HCT116 (cell line): ENCODE measurements at regions not wholly inside any gene's neighbourhood (a gene's known extent, or its start where the extent isn't known, plus 50 kb on each side); places are given as distances from the start of the nearest gene placed in this dataset.

ENCODE experiments used
- ATAC-seq: fragments of 200-7000 bp; cut with Tn5 transposase; 2 replicates; pipeline ENCODE4 v1.9.1; 2020; ENCODE audit warnings: mild to moderate bottlenecking, moderate library complexity
- BruUV-seq: library from RNA; stranded (reverse); fragments of 400-500 nt; replicated peaks from 2 replicates; lab custom pipeline; 2021; lab: Mats Ljungman, UMichigan
- CTCF ChIA-PET: fragments of 300-600 bp; sonication (Branson Sonifier 250); formaldehyde crosslinking; loops from one replicate; lab custom pipeline; 2021; ENCODE audit warnings: antibody characterized with exemption; lab: Charles Lee
- POLR2A ChIA-PET: fragments of 300-600, 350-600 bp; sonication (Branson Sonifier 250); formaldehyde crosslinking; loops from one replicate; lab custom pipeline; 2021; ENCODE audit warnings: antibody characterized with exemption; lab: Charles Lee
- RAD21 ChIA-PET, 2 experiments: fragments of 300-600 bp; sonication (Branson Sonifier 250); formaldehyde crosslinking; loops; one replicate each; lab custom pipeline; 2023; ENCODE audit warnings: low total read pairs in 2 of 2; ENCODE audit not compliant: uncharacterized antibody in 2 of 2, unreplicated experiment in 2 of 2, low non-redundant PET in 1 of 2; lab: Charles Lee
- DNase-seq: peaks from one replicate; pipeline ENCODE4 v3.0.0-alpha.2; 2010; ENCODE audit warnings: low read depth, low spot score
- H2AFZ ChIP-seq: fragments of 200-600 bp; shearing (Covaris generic), sonication (generic); 2 replicates; pipeline ENCODE4 v1.6.1; 2017; ENCODE audit warnings: low read depth, mixed run types, mixed read lengths, antibody characterized with exemption, low read length; ENCODE audit not compliant: poor library complexity, severe bottlenecking
- H3K27ac ChIP-seq: 2 replicates; pipeline ENCODE4 v1.5.1; 2012; ENCODE audit warnings: low read depth, low read length
- H3K27me3 ChIP-seq: fragments of 200-600 bp; sonication (generic); 2 replicates; pipeline ENCODE4 v1.6.1; 2016; ENCODE audit warnings: mixed run types, low read length, mixed read lengths; ENCODE audit not compliant: insufficient read depth
- H3K36me3 ChIP-seq, 2 experiments: fragments of 200-500 bp in 1 of 2; fragments of 200-600 bp in 1 of 2; sonication (Bioruptor generic) in 1 of 2; sonication (generic) in 1 of 2; 2 replicates each; pipeline versions ENCODE4 v1.5.1 to v1.6.1; 2014 to 2016; ENCODE audit warnings: low read length in 2 of 2, inconsistent platforms in 1 of 2, mixed read lengths in 1 of 2, mixed run types in 1 of 2; ENCODE audit not compliant: insufficient read depth in 2 of 2, control insufficient read depth in 1 of 2
- H3K4me1 ChIP-seq, 2 experiments: fragments of 200-600 bp in 1 of 2; sonication (generic) in 1 of 2; 2 replicates each; pipeline versions ENCODE4 v1.5.1 to v1.6.1; 2012 to 2017; ENCODE audit warnings: low read length in 2 of 2, inconsistent platforms in 1 of 2, mild to moderate bottlenecking in 1 of 2, mixed read lengths in 1 of 2, mixed run types in 1 of 2, moderate library complexity in 1 of 2; ENCODE audit not compliant: insufficient read depth in 2 of 2, control insufficient read depth in 1 of 2
- H3K4me2 ChIP-seq: fragments of 200-600 bp; sonication (generic); 2 replicates; pipeline ENCODE4 v1.6.1; 2017; ENCODE audit warnings: mixed run types, low read length, mixed read lengths
- H3K4me3 ChIP-seq, 2 experiments: fragments of 200-600 bp in 1 of 2; sonication (generic) in 1 of 2; replicated peaks in 1 of 2; 2 replicates each; pipeline ENCODE4 v1.5.1; 2011 to 2016; ENCODE audit warnings: low read length in 2 of 2, control low read depth in 1 of 2, low read depth in 1 of 2, mild to moderate bottlenecking in 1 of 2, mixed read lengths in 1 of 2, mixed run types in 1 of 2
- H3K79me2 ChIP-seq: fragments of 200-600 bp; sonication (generic); 2 replicates; pipeline ENCODE4 v1.6.1; 2017; ENCODE audit warnings: mild to moderate bottlenecking, mixed run types, low read length, moderate library complexity, mixed read lengths; ENCODE audit not compliant: insufficient read depth
- H3K9ac ChIP-seq: fragments of 200-600 bp; sonication (generic); 2 replicates; pipeline ENCODE4 v1.6.1; 2016; ENCODE audit warnings: low read length, mixed read lengths
- H3K9me2 ChIP-seq: fragments of 200-600 bp; sonication (generic), shearing (Covaris generic); 2 replicates; pipeline ENCODE4 v1.6.1; 2017; ENCODE audit warnings: mixed run types, mild to moderate bottlenecking, moderate library complexity; ENCODE audit not compliant: insufficient read depth
- H3K9me3 ChIP-seq, 2 experiments: fragments of 200-500 bp in 1 of 2; fragments of 200-600 bp in 1 of 2; sonication (Bioruptor generic) in 1 of 2; sonication (generic) in 1 of 2; 2 replicates each; pipeline ENCODE4 v1.6.1; 2014 to 2017; ENCODE audit warnings: low read length in 2 of 2, mixed read lengths in 2 of 2, inconsistent platforms in 1 of 2, low read depth in 1 of 2, mild to moderate bottlenecking in 1 of 2, mixed run types in 1 of 2, moderate library complexity in 1 of 2; ENCODE audit not compliant: control insufficient read depth in 1 of 2, insufficient read depth in 1 of 2
- H4K20me1 ChIP-seq: fragments of 200-600 bp; sonication (generic), shearing (Covaris generic); 2 replicates; pipeline ENCODE4 v1.6.1; 2017; ENCODE audit warnings: mixed run types, mild to moderate bottlenecking, moderate library complexity; ENCODE audit not compliant: insufficient read depth
- CBX3 ChIP-seq: IDR thresholded peaks from 2 replicates; pipeline ENCODE4 v1.6.1; 2012; ENCODE audit warnings: low read depth
- ELF1 ChIP-seq: IDR thresholded peaks from 2 replicates; pipeline ENCODE4 v1.6.1; 2012; ENCODE audit warnings: low read depth, borderline replicate concordance
- EZH2phosphoT487 ChIP-seq: fragments of 200-600 bp; IDR thresholded peaks from 2 replicates; pipeline ENCODE4 v1.6.1; 2018; ENCODE audit warnings: antibody characterized with exemption, borderline replicate concordance
- JUND ChIP-seq: IDR thresholded peaks from 2 replicates; pipeline ENCODE4 v1.6.1; 2012
- SIN3A ChIP-seq: IDR thresholded peaks from 2 replicates; pipeline ENCODE4 v1.6.1; 2012; ENCODE audit warnings: low read depth
- TCF7L2 ChIP-seq: IDR thresholded peaks from 2 replicates; pipeline ENCODE4 v1.7.0; 2011; ENCODE audit warnings: borderline replicate concordance, inconsistent platforms; ENCODE audit not compliant: insufficient read depth, insufficient read length; ENCODE audit errors: extremely low read depth
- YY1 ChIP-seq: IDR thresholded peaks from 2 replicates; pipeline ENCODE4 v1.6.1; 2011; ENCODE audit warnings: low read length, low read depth, moderate library complexity, mild to moderate bottlenecking; ENCODE audit not compliant: insufficient replicate concordance; ENCODE audit errors: extremely low read depth
- ZFX ChIP-seq: fragments of 450-650 bp; IDR thresholded peaks from 2 replicates; pipeline ENCODE4 v1.6.1; 2017
- intact Hi-C: fragments of 100-400 bp; cut with micrococcal nuclease; formaldehyde crosslinking; loops from 2 replicates; pipeline ENCODE4 v1.10.0; 2022
- TF ChIP-seq, protein P1 (sequence below): IDR thresholded peaks from 2 replicates; pipeline ENCODE4 v1.6.1; 2011; ENCODE audit warnings: mild to moderate bottlenecking, low read length, moderate library complexity; ENCODE audit not compliant: insufficient replicate concordance; ENCODE audit errors: extremely low read depth
- TF ChIP-seq, protein P2 (sequence below), 3 experiments: fragments of 200-600 bp in 1 of 3; sonication (generic) in 1 of 3; IDR thresholded peaks in 2 of 3; conservative IDR thresholded peaks in 1 of 3; 2 replicates each; pipeline ENCODE4 v1.5.1; 2012 to 2017; ENCODE audit warnings: low read depth in 2 of 3, low read length in 2 of 3, antibody characterized with exemption in 1 of 3, borderline replicate concordance in 1 of 3, control low read depth in 1 of 3, mild to moderate bottlenecking in 1 of 3, mixed read lengths in 1 of 3, mixed run types in 1 of 3, moderate library complexity in 1 of 3; ENCODE audit not compliant: insufficient read depth in 1 of 3
- TF ChIP-seq, protein P3 (sequence below): IDR thresholded peaks from 2 replicates; pipeline ENCODE4 v1.6.1; 2012; ENCODE audit warnings: low read depth

DNA sequence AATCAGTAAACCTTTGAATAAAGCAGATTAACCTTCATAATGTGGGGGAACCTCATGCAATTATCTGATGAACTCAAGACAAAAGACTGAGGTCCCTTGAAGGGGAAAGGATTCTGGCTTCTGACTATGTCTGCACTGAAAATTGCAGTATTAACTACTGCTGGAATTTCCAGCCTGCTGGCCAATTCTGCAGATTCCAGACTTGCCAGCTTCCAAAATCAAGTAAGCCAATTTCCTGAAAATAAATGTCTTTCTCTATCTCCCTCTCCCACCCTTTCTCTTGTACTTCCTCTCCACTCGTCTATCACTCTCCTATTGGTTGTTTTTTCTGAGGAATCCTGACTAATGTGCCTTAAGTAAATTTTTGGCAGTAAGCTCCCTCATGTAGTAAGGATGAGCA, 1479.9 kb upstream of the PRR20A start:
- Histone ChIP-seq H3K4me2 (no peak overlapping the region), H3K36me3 (no peaks in the 10 kb centered on the region), H3K27ac (no peak overlapping the region), H3K9me2 (no peaks in the 10 kb centered on the region), H3K27me3 (no peaks in the 10 kb centered on the region), H3K4me1 (no peaks in the 10 kb centered on the region), H2AFZ (no peak overlapping the region), H3K9ac (no peak overlapping the region), H3K79me2 (no peaks in the 10 kb centered on the region), H3K4me3 (no peak overlapping the region), H4K20me1 (no peaks in the 10 kb centered on the region), H3K9me3 (peaks cover 5 to 13% of the 10 kb centered on the region in 2 experiments; a peak in 2 of 4 replicates)
- TF ChIP-seq CBX3 = no peak
- TF ChIP-seq, protein P1, sequence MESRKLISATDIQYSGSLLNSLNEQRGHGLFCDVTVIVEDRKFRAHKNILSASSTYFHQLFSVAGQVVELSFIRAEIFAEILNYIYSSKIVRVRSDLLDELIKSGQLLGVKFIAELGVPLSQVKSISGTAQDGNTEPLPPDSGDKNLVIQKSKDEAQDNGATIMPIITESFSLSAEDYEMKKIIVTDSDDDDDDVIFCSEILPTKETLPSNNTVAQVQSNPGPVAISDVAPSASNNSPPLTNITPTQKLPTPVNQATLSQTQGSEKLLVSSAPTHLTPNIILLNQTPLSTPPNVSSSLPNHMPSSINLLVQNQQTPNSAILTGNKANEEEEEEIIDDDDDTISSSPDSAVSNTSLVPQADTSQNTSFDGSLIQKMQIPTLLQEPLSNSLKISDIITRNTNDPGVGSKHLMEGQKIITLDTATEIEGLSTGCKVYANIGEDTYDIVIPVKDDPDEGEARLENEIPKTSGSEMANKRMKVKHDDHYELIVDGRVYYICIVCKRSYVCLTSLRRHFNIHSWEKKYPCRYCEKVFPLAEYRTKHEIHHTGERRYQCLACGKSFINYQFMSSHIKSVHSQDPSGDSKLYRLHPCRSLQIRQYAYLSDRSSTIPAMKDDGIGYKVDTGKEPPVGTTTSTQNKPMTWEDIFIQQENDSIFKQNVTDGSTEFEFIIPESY = no peak
- TF ChIP-seq, protein P2, sequence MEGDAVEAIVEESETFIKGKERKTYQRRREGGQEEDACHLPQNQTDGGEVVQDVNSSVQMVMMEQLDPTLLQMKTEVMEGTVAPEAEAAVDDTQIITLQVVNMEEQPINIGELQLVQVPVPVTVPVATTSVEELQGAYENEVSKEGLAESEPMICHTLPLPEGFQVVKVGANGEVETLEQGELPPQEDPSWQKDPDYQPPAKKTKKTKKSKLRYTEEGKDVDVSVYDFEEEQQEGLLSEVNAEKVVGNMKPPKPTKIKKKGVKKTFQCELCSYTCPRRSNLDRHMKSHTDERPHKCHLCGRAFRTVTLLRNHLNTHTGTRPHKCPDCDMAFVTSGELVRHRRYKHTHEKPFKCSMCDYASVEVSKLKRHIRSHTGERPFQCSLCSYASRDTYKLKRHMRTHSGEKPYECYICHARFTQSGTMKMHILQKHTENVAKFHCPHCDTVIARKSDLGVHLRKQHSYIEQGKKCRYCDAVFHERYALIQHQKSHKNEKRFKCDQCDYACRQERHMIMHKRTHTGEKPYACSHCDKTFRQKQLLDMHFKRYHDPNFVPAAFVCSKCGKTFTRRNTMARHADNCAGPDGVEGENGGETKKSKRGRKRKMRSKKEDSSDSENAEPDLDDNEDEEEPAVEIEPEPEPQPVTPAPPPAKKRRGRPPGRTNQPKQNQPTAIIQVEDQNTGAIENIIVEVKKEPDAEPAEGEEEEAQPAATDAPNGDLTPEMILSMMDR (IDR thresholded peaks at IDR 0.05 in 2 of 3, conservative IDR thresholded peaks at IDR 0.05 in 1 of 3; ENCODE audit: borderline replicate concordance in 1 of 3, insufficient read depth in 1 of 3, low read depth in 2 of 3, low read length in 2 of 3) = no peak
- no peak for TF ChIP-seq TCF7L2
- TF ChIP-seq, protein P3, sequence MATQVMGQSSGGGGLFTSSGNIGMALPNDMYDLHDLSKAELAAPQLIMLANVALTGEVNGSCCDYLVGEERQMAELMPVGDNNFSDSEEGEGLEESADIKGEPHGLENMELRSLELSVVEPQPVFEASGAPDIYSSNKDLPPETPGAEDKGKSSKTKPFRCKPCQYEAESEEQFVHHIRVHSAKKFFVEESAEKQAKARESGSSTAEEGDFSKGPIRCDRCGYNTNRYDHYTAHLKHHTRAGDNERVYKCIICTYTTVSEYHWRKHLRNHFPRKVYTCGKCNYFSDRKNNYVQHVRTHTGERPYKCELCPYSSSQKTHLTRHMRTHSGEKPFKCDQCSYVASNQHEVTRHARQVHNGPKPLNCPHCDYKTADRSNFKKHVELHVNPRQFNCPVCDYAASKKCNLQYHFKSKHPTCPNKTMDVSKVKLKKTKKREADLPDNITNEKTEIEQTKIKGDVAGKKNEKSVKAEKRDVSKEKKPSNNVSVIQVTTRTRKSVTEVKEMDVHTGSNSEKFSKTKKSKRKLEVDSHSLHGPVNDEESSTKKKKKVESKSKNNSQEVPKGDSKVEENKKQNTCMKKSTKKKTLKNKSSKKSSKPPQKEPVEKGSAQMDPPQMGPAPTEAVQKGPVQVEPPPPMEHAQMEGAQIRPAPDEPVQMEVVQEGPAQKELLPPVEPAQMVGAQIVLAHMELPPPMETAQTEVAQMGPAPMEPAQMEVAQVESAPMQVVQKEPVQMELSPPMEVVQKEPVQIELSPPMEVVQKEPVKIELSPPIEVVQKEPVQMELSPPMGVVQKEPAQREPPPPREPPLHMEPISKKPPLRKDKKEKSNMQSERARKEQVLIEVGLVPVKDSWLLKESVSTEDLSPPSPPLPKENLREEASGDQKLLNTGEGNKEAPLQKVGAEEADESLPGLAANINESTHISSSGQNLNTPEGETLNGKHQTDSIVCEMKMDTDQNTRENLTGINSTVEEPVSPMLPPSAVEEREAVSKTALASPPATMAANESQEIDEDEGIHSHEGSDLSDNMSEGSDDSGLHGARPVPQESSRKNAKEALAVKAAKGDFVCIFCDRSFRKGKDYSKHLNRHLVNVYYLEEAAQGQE = no peak
- TF ChIP-seq SIN3A = no peak
- no peak for TF ChIP-seq JUND
- TF ChIP-seq ZFX = no peak
- no peak for TF ChIP-seq ELF1
- TF ChIP-seq EZH2phosphoT487 = no peak
- TF ChIP-seq YY1 = no peak
- intact Hi-C loops = no loop called here
- no TSS peak for BruUV-seq
- ChIA-PET CTCF (no interaction called here), POLR2A (no interaction called here), RAD21 (no interaction called here)
- DNase-seq = no peak
- ATAC-seq = no peak
